RCC 7860 (cell line): ENCODE measurements at regions not wholly inside any gene's neighbourhood (a gene's known extent, or its start where the extent isn't known, plus 50 kb on each side); places are given as distances from the start of the nearest gene placed in this dataset.

ENCODE experiments used
- DNase-seq: peaks from one replicate; pipeline ENCODE4 v3.0.0-alpha.2; 2015; ENCODE audit warnings: low spot score
- FAIRE-seq: peaks from 2 replicates; lab custom pipeline; 2012; peaks lifted over from hg19 to GRCh38; lab: Jason Lieb, UNC

GRCh38 chr19:29420482-29421195 is 105.2 kb upstream of the VSTM2B start:
- FAIRE-seq: no peak
- no peak for DNase-seq

- no peak for DNase-seq
- no peak for FAIRE-seq
Observed at GRCh38 chr19:29421196-29421545, 104.6 kb upstream of the VSTM2B start.

- FAIRE-seq: no peak
Observed at GRCh38 chr19:29422047-29422446, 103.7 kb upstream of the VSTM2B start.

GRCh38 chr19:29422486-29423085 is 103.2 kb upstream of the VSTM2B start:
- FAIRE-seq: no peak
- no peak for DNase-seq

More at GRCh38 chr19:29422047-29422446, 103.7 kb upstream of the VSTM2B start:
- DNase-seq: no peak

- DNase-seq (no peak), FAIRE-seq (no peak)
Observed at GRCh38 chr19:29428071-29428470, 97.7 kb upstream of the VSTM2B start.

- no peak for DNase-seq
- no peak for FAIRE-seq
Observed at GRCh38 chr19:29429021-29429420, 96.8 kb upstream of the VSTM2B start.

DNA sequence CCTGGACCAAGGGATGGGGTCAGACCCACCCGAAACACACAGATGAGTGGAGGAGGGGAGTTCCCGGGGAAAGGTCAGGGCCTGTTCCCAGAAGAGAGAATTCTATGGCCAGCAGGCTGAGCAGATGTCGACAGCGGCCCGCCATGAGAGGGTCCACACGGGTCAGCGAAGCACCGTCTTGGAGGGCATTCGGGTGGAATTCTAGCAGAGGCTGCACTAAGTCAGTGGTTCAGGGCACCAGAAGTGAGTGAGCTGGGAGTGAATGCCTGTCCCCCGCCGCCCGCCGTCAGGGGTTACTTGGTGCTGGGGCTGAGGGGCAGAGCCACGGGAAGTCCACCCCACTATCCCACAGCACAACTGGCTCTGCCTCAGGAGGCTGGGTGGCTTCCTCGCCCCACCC is 96.2 kb upstream of the VSTM2B start:
- FAIRE-seq (no peak), DNase-seq (no peak)

DNA sequence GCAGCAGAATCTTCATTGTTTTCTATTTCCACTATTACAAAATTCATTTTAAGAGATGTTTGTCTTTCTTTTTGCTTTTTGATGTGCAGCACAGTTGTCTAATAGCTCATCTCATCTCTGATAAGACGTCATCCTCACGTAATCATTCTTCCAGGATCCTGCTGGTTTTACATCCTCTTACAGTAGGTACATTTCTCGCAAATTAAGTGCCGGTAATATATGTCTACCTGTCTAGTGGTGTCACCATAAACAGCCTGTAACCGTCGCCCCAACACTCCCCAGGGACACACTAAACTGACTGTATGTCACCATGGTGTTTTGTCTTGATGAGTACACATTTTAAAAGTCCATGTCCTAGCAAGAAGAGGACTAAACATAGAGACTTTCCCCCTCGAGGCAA is 94.5 kb upstream of the VSTM2B start:
- DNase-seq: no peak
- no peak for FAIRE-seq

GRCh38 chr19:29432677-29433076 is 93.1 kb upstream of the VSTM2B start:
- FAIRE-seq (no peak), DNase-seq (no peak)

DNA sequence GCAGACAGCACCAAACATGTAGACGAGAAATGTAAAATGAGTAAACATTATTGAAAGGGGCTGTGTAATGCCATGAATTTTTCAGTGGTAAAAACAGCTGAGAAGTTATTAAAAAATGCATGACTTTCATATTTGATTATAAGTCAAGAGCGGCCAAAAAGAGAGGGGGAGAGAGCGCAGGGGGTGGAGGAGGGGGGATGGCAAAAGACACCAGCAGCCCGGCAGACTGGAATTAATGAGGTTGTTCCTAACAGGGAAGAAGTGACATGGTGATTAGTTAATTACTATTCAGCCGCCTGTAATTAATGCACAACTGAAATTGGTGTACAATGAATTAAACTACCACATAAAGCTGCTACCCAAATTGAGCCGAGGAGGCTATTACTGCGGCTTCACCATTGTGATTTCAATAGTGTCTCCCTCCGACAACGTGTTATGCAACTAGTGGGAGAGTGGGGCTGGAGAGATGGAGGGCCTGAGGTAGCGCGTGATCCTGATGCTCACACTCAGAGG is 89.1 kb upstream of the VSTM2B start:
- FAIRE-seq (no peak), DNase-seq (no peak)

DNA sequence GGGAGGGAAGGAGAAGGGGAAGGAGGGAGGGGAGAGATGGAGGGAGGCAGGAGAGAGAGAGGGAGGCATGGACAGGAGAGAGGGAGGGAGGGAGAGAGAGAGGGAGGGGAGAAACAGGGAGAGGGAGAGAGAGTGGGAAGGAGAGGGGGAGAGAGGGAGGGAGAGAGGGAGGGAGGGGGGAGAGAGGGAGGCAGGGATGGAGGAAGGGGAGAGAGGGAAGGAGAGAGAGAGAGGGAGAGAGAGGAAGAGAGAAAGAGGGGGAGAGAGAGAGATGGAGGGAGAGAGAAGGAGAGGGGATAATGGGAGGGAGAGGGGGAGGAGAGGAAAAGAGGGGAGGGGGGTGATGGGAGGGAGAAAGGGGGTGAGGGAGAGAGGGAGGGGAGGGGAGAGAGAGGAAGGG is 86.8 kb upstream of the VSTM2B start:
- no peak for FAIRE-seq
- no peak for DNase-seq

DNA sequence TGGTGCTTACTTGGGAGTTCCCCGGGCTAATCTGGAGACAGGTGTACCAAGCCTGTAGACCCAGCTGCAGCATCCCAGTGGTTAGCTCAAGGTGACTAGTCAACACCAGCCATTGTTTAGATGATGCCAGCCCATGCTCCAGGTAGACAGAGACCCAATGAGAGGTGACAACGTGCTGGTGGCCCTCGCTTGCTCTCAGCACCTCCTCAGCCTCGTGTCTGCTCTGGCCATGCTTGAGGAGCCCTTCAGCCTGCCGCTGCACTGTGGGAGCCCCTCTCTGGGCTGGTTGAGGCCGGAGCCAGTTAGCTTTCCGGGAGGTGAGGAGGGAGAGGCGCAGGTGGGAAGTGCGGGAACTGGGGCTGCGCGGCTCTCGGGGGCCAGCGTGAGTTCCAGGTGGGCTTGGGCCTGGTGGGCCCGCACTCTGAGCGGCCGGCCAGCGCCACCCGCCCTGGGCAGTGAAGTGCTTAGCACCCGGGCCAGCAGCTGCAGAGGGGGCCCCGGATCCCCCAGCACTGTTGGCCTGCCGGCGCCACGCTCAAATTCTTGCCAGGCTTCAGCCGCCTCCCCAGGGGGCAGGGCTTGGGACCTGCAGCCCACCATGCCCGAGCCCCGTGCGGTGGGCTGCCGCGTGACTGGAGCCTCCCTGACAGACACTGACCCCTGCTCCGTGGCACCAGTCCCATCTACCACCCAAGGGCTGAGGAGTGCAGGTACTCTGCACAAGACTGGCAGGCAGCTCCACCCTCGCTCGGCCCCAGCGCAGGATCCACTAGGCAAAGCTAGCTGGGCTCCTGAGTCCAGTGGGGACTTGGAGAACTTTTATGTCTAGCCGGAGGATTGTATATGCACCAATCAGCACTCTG is 85.9 kb upstream of the VSTM2B start:
- no peak for DNase-seq

DNA sequence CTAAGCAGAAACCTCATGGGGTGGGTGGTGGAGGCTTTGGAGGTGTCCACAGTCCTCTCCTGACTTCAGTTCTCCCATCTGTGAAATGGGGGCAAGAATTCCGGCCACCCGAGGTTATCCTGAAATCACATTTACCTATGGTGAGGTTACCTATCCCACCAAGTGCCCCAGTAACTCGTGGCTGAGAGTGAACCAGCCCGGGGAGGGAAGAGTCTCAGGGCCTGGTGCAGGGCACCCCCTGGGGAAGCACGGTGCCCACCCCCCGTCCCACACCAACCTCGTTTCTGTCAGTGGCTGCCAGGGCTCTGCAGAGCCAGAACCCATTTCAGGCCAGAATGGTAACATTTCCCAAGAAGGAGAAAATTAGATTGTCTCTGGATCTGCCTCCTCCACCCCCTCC is 83.7 kb upstream of the VSTM2B start:
- DNase-seq: no peak
- no peak for FAIRE-seq

More for the DNA sequence above, 85.9 kb upstream of the VSTM2B start:
- no peak for FAIRE-seq

DNA sequence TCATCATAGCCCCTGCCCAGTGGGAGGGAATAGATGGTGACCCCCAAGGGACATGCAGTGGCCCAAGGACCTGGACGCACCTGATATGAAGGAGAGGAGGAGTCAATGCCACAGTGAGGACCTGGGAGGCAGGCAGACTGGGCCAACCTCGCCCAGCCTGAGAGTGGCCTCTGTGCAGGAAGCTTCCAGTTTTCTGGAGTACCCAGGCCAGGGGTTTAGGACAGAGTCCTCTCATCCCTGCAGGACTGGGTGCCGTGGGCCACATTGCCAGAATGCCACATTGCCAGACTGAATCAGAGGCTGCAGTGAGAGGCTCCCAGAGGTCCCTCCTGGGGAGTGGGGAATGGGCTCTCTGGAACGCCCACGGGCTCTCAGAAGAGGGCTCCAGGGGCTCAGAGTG is 82.9 kb upstream of the VSTM2B start:
- FAIRE-seq: no peak
- no peak for DNase-seq

- no peak for DNase-seq
- FAIRE-seq: no peak
Observed at GRCh38 chr19:29445246-29445645, 80.5 kb upstream of the VSTM2B start.

GRCh38 chr19:29446361-29446760 is 79.4 kb upstream of the VSTM2B start:
- FAIRE-seq: no peak
- DNase-seq: no peak

DNA sequence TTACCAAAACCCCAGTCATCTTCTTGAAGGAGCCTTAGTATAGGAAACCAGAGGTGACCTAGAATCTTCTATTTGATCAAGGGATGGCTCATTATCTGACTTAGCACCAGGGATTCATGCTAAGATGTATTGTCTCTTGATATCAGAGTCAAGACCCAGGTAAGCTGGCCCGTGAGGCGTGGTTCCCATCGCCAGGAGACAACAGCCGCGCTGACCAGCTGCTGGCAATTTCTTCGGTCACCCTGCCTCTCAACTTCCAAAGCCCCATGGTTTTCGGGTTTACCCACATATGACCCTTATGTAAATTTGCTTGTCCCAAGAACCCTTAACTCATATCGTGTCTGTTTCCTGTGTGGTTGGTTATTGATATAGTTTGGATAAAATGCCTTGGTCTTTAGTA is 77.7 kb upstream of the VSTM2B start:
- FAIRE-seq: no peak
- no peak for DNase-seq

GRCh38 chr19:29449371-29449770 is 76.4 kb upstream of the VSTM2B start:
- no peak for FAIRE-seq
- no peak for DNase-seq

DNA sequence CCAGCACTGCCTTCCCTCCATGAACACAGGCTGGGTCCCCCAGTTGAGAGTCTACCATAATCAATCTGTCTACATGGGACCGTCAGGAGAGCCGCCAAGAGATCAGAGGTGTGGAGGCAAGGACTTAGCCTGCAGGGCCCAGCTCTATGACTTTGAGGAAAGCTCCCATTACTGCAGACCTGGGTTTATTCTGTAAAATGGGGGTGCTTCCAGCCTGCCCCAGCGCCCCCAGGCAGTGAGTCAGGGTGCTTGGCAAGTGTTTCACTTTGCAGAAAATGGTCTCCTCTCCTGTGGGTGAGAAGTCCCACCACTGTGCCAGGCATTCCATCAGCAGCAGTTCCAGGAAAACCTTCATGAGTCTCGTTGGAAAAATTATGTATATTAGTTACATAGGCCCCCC is 75.5 kb upstream of the VSTM2B start:
- DNase-seq (no peak), FAIRE-seq (no peak)

GRCh38 chr19:29450812-29451211 is 75.0 kb upstream of the VSTM2B start:
- no peak for FAIRE-seq
- DNase-seq: no peak

- DNase-seq (no peak), FAIRE-seq (no peak)
Observed at GRCh38 chr19:29454109-29454508, 71.7 kb upstream of the VSTM2B start.

- DNase-seq: no peak
- FAIRE-seq: no peak
Observed at GRCh38 chr19:29457413-29457812, 68.4 kb upstream of the VSTM2B start.
